Breast epithelium (tissue), 4 donors: ENCODE measurements at regions not wholly inside any gene's neighbourhood (a gene's known extent, or its start where the extent isn't known, plus 50 kb on each side); places are given as distances from the start of the nearest gene placed in this dataset.
A peak's percentile ranks its signal among the peaks of the same experiment; 100 is the strongest.

Experiments used
- DNase-seq, 2 donors: peaks; one replicate each; pipeline ENCODE4 v3.0.0-alpha.2; 2019; ENCODE audit warnings: low spot score in 2 of 2
- H3K27ac ChIP-seq, 2 donors: fragments of 200-600 bp; sonication (generic) in 1 of 2; one replicate each; pipeline ENCODE4 v1.5.1; 2016 to 2019; ENCODE audit warnings: mild to moderate bottlenecking in 1 of 2
- H3K27me3 ChIP-seq, 2 donors: fragments of 200-600 bp; sonication (generic) in 1 of 2; one replicate each; pipeline versions ENCODE4 v1.5.1 to v1.6.0; 2017 to 2019; ENCODE audit warnings: control low read depth in 1 of 2, mild to moderate bottlenecking in 1 of 2
- H3K36me3 ChIP-seq: fragments of 200-600 bp; one replicate; pipeline ENCODE4 v1.5.1; 2019
- H3K4me1 ChIP-seq, 2 donors: fragments of 200-600 bp; sonication (generic); one replicate each; pipeline ENCODE4 v1.5.1; 2016 to 2019; ENCODE audit warnings: control low read depth in 1 of 2
- H3K4me3 ChIP-seq, 3 donors: fragments of 200-600 bp; sonication (generic); 1 replicate in 2 of 3; 2 replicates in 1 of 3; pipeline ENCODE4 v1.5.1; 2016 to 2019; ENCODE audit warnings: mild to moderate bottlenecking in 3 of 3, moderate library complexity in 2 of 3
- H3K9me3 ChIP-seq, 2 donors: fragments of 200-600 bp; sonication (generic) in 1 of 2; one replicate each; pipeline ENCODE4 v1.5.1; 2016 to 2019; ENCODE audit warnings: control low read depth in 1 of 2
- CTCF ChIP-seq, 3 donors: fragments of 450-650 bp; IDR thresholded peaks; one replicate each; pipeline ENCODE4 v1.5.1; 2016 to 2017; ENCODE audit warnings: antibody characterized with exemption in 3 of 3, mild to moderate bottlenecking in 3 of 3, moderate library complexity in 3 of 3
- POLR2A ChIP-seq: fragments of 450-650 bp; IDR thresholded peaks from one replicate; pipeline ENCODE4 v1.6.1; 2016; ENCODE audit warnings: antibody characterized with exemption, mild to moderate bottlenecking, moderate library complexity
- POLR2AphosphoS5 ChIP-seq, 3 donors: sonication (generic); formaldehyde crosslinking; IDR thresholded peaks; one replicate each; pipeline ENCODE4 v1.6.1; 2017; ENCODE audit warnings: antibody characterized with exemption in 3 of 3
- intact Hi-C: fragments of 100-400 bp; cut with DNase I; formaldehyde crosslinking; loops from one replicate; pipeline ENCODE4 v1.15.1; 2023; ENCODE audit warnings: low total_unique reads

- H3K27me3 ChIP-seq, result no peaks in the 10 kb centered on the region
- H3K4me1 ChIP-seq, result no peaks in the 10 kb centered on the region
- DNase-seq, result peak; percentile 62 to 83
- peak overlapping the region in 1 of 2 donors; percentile 43 for H3K27ac ChIP-seq
- no peak overlapping the region for H3K4me3 ChIP-seq
- H3K9me3 ChIP-seq, result no peaks in the 10 kb centered on the region
- intact Hi-C loops, result loop anchor here (5.0 kb wide), 1 partner anchor 137 kb away; no protein-coding TSS in a partner anchor
- no peaks in the 10 kb centered on the region for H3K36me3 ChIP-seq
- no peak for TF ChIP-seq CTCF (IDR thresholded peaks at IDR 0.05)
- TF ChIP-seq POLR2AphosphoS5 (IDR thresholded peaks at IDR 0.05), result peak in 2 of 3 donors; percentile 33 to 77
Measured at GRCh38 chr18:44229693-44230108, 451.0 kb upstream of the SETBP1 start.

GRCh38 chr18:44231936-44232335 lies 448.8 kb upstream of the SETBP1 start:
- DNase-seq, result no peak
- H3K4me3 ChIP-seq, result no peak overlapping the region
- no peak overlapping the region for H3K27ac ChIP-seq
- H3K9me3 ChIP-seq, result no peaks in the 10 kb centered on the region
- TF ChIP-seq POLR2A, result no peak
- no peak for TF ChIP-seq POLR2AphosphoS5 (IDR thresholded peaks at IDR 0.05)
- TF ChIP-seq CTCF (IDR thresholded peaks at IDR 0.05), result no peak
- H3K27me3 ChIP-seq, result no peaks in the 10 kb centered on the region
- H3K4me1 ChIP-seq, result no peaks in the 10 kb centered on the region
- intact Hi-C loops, result loop anchor here (5.0 kb wide), 1 partner anchor 140 kb away; no protein-coding TSS in a partner anchor
- H3K36me3 ChIP-seq, result no peaks in the 10 kb centered on the region

- intact Hi-C loops, result loop anchor here (5.0 kb wide), 1 partner anchor 140 kb away; no protein-coding TSS in a partner anchor
- Histone ChIP-seq H3K27me3 (no peaks in the 10 kb centered on the region), H3K9me3 (no peaks in the 10 kb centered on the region), H3K4me1 (no peaks in the 10 kb centered on the region), H3K36me3 (no peaks in the 10 kb centered on the region), H3K27ac (no peak overlapping the region), H3K4me3 (no peak overlapping the region)
- DNase-seq, result no peak
- TF ChIP-seq CTCF (IDR thresholded peaks at IDR 0.05) (no peak), POLR2A (no peak), POLR2AphosphoS5 (IDR thresholded peaks at IDR 0.05) (no peak)
Measured at GRCh38 chr18:44232500-44232899, 448.2 kb upstream of the SETBP1 start.

- no peaks in the 10 kb centered on the region for H3K36me3 ChIP-seq
- TF ChIP-seq POLR2A (no peak), POLR2AphosphoS5 (IDR thresholded peaks at IDR 0.05) (no peak), CTCF (IDR thresholded peaks at IDR 0.05) (no peak)
- H3K4me1 ChIP-seq, result no peaks in the 10 kb centered on the region
- H3K27ac ChIP-seq, result no peak overlapping the region
- no peaks in the 10 kb centered on the region for H3K9me3 ChIP-seq
- H3K4me3 ChIP-seq, result no peak overlapping the region
- H3K27me3 ChIP-seq, result no peaks in the 10 kb centered on the region
- DNase-seq, result no peak
- intact Hi-C loops, result no loop called here
Measured at GRCh38 chr18:44238454-44238853, 442.2 kb upstream of the SETBP1 start.

- no peak for DNase-seq
- H3K9me3 ChIP-seq, result no peaks in the 10 kb centered on the region
- no peaks in the 10 kb centered on the region for H3K36me3 ChIP-seq
- intact Hi-C loops, result no loop called here
- H3K27me3 ChIP-seq, result no peaks in the 10 kb centered on the region
- no peak overlapping the region for H3K27ac ChIP-seq
- H3K4me3 ChIP-seq, result no peak overlapping the region
- no peaks in the 10 kb centered on the region for H3K4me1 ChIP-seq
- TF ChIP-seq POLR2AphosphoS5 (IDR thresholded peaks at IDR 0.05), result no peak
- TF ChIP-seq POLR2A, result no peak
- no peak for TF ChIP-seq CTCF (IDR thresholded peaks at IDR 0.05)
Measured at GRCh38 chr18:44238911-44239310, 441.8 kb upstream of the SETBP1 start.
